ENCODE measurements at regions not wholly inside any gene's neighbourhood (a gene's known extent, or its start where the extent isn't known, plus 50 kb on each side); places are given as distances from the start of the nearest gene placed in this dataset.

GRCh38 chr1:38285807-38286530 lies 239.4 kb upstream of the POU3F1 start:
- no peak for ATAC-seq
- intact Hi-C loops (cut with micrococcal nuclease) (no loop called here), in situ Hi-C loops (cut with MboI) (no loop called here)
- H3K36me3 ChIP-seq (ENCODE audit: control insufficient read depth, insufficient read depth, low read length) = no peaks in the 10 kb centered on the region
- ChIA-PET CTCF (ENCODE audit: low intra/inter-chr PET ratio) (no interaction called here), POLR2A (interaction anchor here (0.5 to 1.6 kb wide), 2 partner anchors 10 to 35 kb away, joined by 4 to 8 read pairs; no protein-coding TSS in a partner anchor)
- 37% methylated on average over 12 of the region's 12 CpGs for WGBS (ENCODE audit: insufficient coverage, low coverage, missing lambda C conversion rate)
- 0 out of 4 replicates have a peak overlapping the region, but pooled peaks of 1 of the 2 experiments have one; percentile 10 for H3K9ac ChIP-seq (ENCODE audit: insufficient read depth in 1 of 2, low read depth in 2 of 2, low read length in 2 of 2)
- no peaks in the 10 kb centered on the region for H4K20me1 ChIP-seq (replicated peaks; ENCODE audit: control insufficient read depth, insufficient read depth, low read length)
- no peaks in the 10 kb centered on the region for H3K4me1 ChIP-seq (replicated peaks in 1 of 2; ENCODE audit: control insufficient read depth in 2 of 2, insufficient read depth in 2 of 2, low read length in 2 of 2)
- H2AFZ ChIP-seq (ENCODE audit: low read depth, low read length) = no peak overlapping the region
- H3K9me3 ChIP-seq (replicated peaks; ENCODE audit: control insufficient read depth, insufficient read depth, low read depth, low read length) = no peaks in the 10 kb centered on the region
- no peak for TF ChIP-seq ZBTB8A (IDR thresholded peaks at IDR 0.05; ENCODE audit: partially characterized antibody)
- no peak for TF ChIP-seq ZBTB7A (IDR thresholded peaks at IDR 0.05; ENCODE audit: borderline replicate concordance, control insufficient read depth, low read depth, low read length)
- 0 out of 2 replicates have a peak, but pooled peaks have one; percentile 30 for TF ChIP-seq L3MBTL2 (IDR thresholded peaks at IDR 0.05)
- no peak for TF ChIP-seq GATA2 (CRISPR knock-in tag; IDR thresholded peaks at IDR 0.05)
- no TSS peak for BruUV-seq (replicated peaks)
- no peaks in the 10 kb centered on the region for H3K79me2 ChIP-seq (ENCODE audit: control insufficient read depth, insufficient read depth, low read length)
- no peaks in the 10 kb centered on the region for H3K27me3 ChIP-seq (ENCODE audit: control insufficient read depth in 2 of 2, insufficient read depth in 2 of 2, low read length in 2 of 2)
- no peak overlapping the region for H3K4me2 ChIP-seq (ENCODE audit: insufficient read depth, low read length)
- no peak overlapping the region for H3K27ac ChIP-seq (ENCODE audit: extremely low read depth, low read depth, low read length)
- no peak overlapping the region for H3K4me3 ChIP-seq
- DNase-seq (ENCODE audit: extremely low read depth in 1 of 4, low spot score in 3 of 4) = no peak
- H3K9me1 ChIP-seq (ENCODE audit: control insufficient read depth, insufficient read depth, low read length) = no peaks in the 10 kb centered on the region
- no peak for FAIRE-seq

- H4K20me1 ChIP-seq (replicated peaks; ENCODE audit: control insufficient read depth, insufficient read depth, low read length) = no peaks in the 10 kb centered on the region
- H2AFZ ChIP-seq (ENCODE audit: low read depth, low read length) = no peak overlapping the region
- WGBS (ENCODE audit: insufficient coverage, low coverage, missing lambda C conversion rate) = 38% methylated on average over 5 of the region's 5 CpGs
- no peak overlapping the region for H3K27ac ChIP-seq (ENCODE audit: extremely low read depth, low read depth, low read length)
- H3K4me1 ChIP-seq (replicated peaks in 1 of 2; ENCODE audit: control insufficient read depth in 2 of 2, insufficient read depth in 2 of 2, low read length in 2 of 2) = no peaks in the 10 kb centered on the region
- FAIRE-seq (no peak), DNase-seq (ENCODE audit: extremely low read depth in 1 of 4, low spot score in 3 of 4) (no peak), ATAC-seq (no peak)
- no TSS peak for BruUV-seq (replicated peaks)
- intact Hi-C loops (cut with micrococcal nuclease) = no loop called here
- H3K4me2 ChIP-seq (ENCODE audit: insufficient read depth, low read length) = no peak overlapping the region
- H3K9me3 ChIP-seq (replicated peaks; ENCODE audit: control insufficient read depth, insufficient read depth, low read depth, low read length) = no peaks in the 10 kb centered on the region
- in situ Hi-C loops (cut with MboI) = no loop called here
- no peaks in the 10 kb centered on the region for H3K27me3 ChIP-seq (ENCODE audit: control insufficient read depth in 2 of 2, insufficient read depth in 2 of 2, low read length in 2 of 2)
- no peak overlapping the region for H3K9ac ChIP-seq (ENCODE audit: insufficient read depth in 1 of 2, low read depth in 2 of 2, low read length in 2 of 2)
- H3K79me2 ChIP-seq (ENCODE audit: control insufficient read depth, insufficient read depth, low read length) = no peaks in the 10 kb centered on the region
- no peaks in the 10 kb centered on the region for H3K9me1 ChIP-seq (ENCODE audit: control insufficient read depth, insufficient read depth, low read length)
- ChIA-PET POLR2A (interaction anchor here (0.9 to 1.6 kb wide), 3 partner anchors 9 to 15 kb away, joined by 3 to 8 read pairs (median 4); no protein-coding TSS in a partner anchor), CTCF (ENCODE audit: low intra/inter-chr PET ratio) (no interaction called here)
- H3K36me3 ChIP-seq (ENCODE audit: control insufficient read depth, insufficient read depth, low read length) = no peaks in the 10 kb centered on the region
- no peak overlapping the region for H3K4me3 ChIP-seq
- TF ChIP-seq, protein P1, sequence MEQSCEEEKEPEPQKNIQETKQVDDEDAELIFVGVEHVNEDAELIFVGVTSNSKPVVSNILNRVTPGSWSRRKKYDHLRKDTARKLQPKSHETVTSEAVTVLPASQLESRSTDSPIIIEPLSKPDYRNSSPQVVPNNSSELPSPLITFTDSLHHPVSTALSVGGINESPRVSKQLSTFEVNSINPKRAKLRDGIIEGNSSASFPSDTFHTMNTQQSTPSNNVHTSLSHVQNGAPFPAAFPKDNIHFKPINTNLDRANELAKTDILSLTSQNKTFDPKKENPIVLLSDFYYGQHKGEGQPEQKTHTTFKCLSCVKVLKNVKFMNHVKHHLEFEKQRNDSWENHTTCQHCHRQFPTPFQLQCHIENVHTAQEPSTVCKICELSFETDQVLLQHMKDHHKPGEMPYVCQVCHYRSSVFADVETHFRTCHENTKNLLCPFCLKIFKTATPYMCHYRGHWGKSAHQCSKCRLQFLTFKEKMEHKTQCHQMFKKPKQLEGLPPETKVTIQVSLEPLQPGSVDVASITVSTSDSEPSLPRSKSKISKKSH (CRISPR knock-in tag; IDR thresholded peaks at IDR 0.05) = no peak
- TF ChIP-seq POLR2G (IDR thresholded peaks at IDR 0.05; ENCODE audit: low read depth, low read length) = no peak
- TF ChIP-seq PRPF4 (IDR thresholded peaks at IDR 0.05; ENCODE audit: insufficient read depth, low read depth, low read length, poor library complexity, severe bottlenecking) = no peak
- TF ChIP-seq ZSCAN32 (CRISPR knock-in tag; IDR thresholded peaks at IDR 0.05) = no peak
- no peak for TF ChIP-seq ZNF780A (CRISPR knock-in tag; IDR thresholded peaks at IDR 0.05)
- TF ChIP-seq NCOA6 (IDR thresholded peaks at IDR 0.05) = no peak
- TF ChIP-seq FOXP4 (CRISPR knock-in tag; IDR thresholded peaks at IDR 0.05; ENCODE audit: borderline replicate concordance) = no peak
- TF ChIP-seq MTA2 (IDR thresholded peaks at IDR 0.05; ENCODE audit: low read depth) = no peak
- no peak for TF ChIP-seq ELF1 (tag; IDR thresholded peaks at IDR 0.05)
Measured at GRCh38 chr1:38284953-38285352, 238.4 kb upstream of the POU3F1 start.

Measured in K562 (cell line).